NCI-H146 (cell line): ENCODE measurements at regions not wholly inside any gene's neighbourhood (a gene's known extent, or its start where the extent isn't known, plus 50 kb on each side); places are given as distances from the start of the nearest gene placed in this dataset.
A peak's percentile ranks its signal among the peaks of the same experiment; 100 is the strongest.

Source experiments
- DNase-seq: peaks from one replicate; lab custom pipeline; 2025; lab: John Stamatoyannopoulos, UW

- no peak for DNase-seq
Measured at GRCh38 chr6:48240287-48240686, 129.3 kb upstream of the PTCHD4 start.

DNA sequence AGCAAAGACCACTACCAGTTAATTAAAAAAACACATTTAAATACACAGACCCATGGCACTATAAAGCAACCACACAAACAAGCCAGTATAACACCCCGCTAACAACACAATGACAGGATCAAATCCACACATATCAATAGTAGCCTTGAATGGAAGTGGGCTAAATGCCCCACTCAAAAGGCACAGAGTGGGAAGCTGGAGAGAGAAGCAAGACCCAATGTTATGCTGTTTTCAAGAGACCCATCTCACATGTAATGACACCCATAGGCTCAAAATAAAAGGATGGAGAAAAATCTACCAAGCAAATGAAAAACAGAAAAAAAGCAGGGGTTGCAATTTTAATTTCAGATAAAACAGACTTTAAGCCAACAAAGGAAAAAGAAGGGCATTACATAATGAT, 125.4 kb upstream of the PTCHD4 start:
- no peak for DNase-seq

GRCh38 chr6:48233063-48233462, 122.1 kb upstream of the PTCHD4 start:
- no peak for DNase-seq

DNA sequence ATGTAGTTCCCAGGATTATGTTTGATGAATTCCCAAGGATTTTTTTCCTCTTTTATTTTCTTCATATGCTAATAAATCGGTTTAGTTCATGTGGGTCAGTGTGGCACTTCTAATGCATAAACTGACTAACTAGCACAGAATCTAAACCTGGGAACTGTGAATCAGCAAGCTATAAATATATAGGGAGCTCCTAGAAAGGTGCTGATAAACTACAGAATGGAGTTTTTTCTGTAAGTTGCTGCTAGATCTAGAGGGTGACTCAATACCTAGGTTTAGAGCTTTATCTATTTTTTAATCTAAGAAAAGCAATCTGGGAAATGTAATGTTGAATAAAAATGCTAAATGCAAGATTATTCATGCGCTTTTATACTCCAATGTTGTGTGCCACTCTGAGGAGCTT, 118.8 kb upstream of the PTCHD4 start:
- DNase-seq: no peak

DNA sequence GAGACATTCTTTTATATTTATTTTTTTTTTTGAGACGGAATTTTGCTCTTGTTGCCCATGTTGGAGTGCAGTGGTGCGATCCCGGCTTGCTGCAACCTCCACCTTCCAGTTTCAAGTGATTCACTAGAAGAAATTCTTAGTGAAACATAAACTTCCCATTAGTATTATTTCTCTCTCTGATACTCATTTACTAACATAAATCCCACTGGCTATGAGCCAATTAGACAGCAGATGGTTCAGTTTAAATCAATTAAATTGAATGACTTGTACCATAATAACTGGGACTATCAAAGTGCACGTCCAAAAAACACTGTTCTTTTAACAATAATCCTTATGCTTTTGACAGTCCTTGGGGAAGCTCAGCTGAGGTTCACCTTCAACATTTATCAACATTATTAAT, 111.2 kb upstream of the PTCHD4 start:
- no peak for DNase-seq

DNA sequence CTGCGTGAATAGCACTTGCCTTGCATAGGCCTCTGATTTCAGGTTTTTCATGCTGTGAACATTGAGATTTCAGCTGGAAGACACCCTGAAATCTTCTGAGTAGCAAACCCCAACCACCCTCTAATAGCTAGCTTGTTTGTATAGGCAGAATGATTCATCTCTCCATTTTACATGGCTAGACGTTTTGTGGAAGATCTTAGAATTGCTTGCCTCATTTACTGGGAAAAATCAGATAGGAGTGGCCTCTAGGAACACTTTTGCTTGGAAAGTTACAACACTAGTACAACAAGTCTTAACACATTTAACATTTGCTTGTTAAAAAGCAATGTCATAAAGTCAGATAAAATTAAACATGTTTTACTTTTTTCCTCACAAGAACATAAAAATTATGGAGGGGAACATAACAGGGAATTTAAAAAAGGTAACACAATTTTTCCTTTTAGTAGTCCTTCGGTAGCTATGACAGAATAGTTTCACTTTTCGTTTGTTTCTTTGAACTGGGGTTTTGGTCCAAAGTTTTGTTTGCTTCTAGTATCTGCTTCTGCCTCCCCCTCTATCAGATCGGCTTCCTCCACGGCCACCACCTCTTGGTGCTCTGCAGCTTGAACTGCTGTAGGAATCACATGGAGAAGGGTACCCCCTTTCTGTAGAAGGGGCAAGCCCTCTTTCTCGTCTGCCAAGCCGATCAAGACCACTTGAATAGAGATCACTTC, 102.2 kb upstream of the PTCHD4 start:
- DNase-seq: no peak

DNA sequence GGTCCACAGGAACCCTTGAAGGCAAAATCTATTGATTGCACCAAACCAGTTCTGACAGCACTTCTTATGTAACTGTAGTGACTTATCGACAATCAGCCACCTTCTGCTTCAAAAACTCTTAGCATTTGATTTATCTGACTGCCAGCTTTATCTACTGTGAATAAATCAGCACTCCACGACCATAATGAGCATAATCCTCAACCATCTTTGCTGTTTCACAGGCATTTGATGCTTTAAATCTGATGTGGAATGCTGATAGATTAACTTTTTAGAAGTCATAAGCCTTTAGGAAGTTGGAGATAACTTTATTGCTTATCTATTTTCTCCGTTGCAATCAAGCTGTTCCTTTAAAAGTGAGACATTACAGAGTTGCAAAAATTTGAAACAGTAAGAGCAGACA, 101.5 kb upstream of the PTCHD4 start:
- DNase-seq: no peak

GRCh38 chr6:48206091-48206490, 95.1 kb upstream of the PTCHD4 start:
- DNase-seq: no peak

GRCh38 chr6:48200869-48201390, 89.9 kb upstream of the PTCHD4 start:
- DNase-seq: no peak

GRCh38 chr6:48199499-48199898, 88.5 kb upstream of the PTCHD4 start:
- no peak for DNase-seq

DNA sequence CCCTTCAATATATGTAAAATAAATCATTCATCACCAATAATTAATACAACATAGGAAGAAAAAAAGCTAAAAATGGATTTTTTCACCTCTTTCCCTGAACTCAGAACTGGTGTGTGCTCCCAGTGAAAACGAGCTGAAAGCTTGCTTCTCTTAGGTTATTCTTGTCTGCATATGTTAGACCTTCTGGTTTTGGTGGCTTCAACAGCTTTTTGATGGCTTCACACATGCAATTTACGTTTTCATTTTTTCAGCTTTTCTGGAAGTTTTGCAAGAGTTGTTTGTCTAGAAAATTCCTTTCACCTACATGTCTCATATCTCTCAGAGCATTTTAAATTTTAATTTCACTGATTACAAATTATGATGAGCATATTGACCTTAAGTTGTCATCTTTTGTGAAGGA, 86.9 kb upstream of the PTCHD4 start:
- DNase-seq: no peak

DNA sequence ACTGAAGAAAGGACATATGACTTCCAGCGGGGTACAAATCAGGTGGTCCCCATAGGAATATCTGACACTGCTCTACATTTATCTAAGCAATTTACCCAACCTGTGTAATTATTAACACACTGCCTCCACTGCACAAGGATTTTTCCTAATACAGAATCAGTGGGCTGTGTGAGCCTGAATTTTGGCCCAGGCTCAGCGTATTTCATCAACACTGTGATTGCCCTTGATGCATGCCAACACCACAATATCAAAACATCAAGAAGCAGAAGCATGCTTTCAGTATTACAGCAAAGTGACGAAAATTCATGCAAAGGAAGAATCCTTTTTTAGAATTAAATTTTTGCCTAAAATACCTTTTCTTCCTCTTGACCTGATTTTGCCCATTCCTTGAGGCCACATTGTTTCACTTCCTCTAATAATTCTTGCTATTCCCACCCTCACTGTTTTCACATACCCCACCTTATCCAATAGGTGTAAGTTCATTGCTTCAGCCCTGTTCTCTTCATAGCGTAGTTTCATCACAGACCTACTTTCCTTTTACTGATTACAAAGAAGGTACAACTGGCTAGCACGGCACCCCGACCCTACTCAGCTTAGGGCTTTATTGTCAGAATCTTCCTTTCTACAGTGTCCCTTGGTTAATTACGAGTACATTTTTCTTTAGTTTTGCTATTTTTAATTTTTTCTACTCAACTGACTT, 83.7 kb upstream of the PTCHD4 start:
- peak; percentile 95 for DNase-seq

GRCh38 chr6:48188158-48188557, 77.2 kb upstream of the PTCHD4 start:
- no peak for DNase-seq

GRCh38 chr6:48186746-48187145, 75.7 kb upstream of the PTCHD4 start:
- DNase-seq: peak; percentile 4

GRCh38 chr6:48184648-48185047, 73.7 kb upstream of the PTCHD4 start:
- peak; percentile 94 for DNase-seq

- no peak for DNase-seq
Measured at GRCh38 chr6:48183811-48184605, 73.0 kb upstream of the PTCHD4 start.

GRCh38 chr6:48183178-48183577, 72.2 kb upstream of the PTCHD4 start:
- DNase-seq: no peak

- DNase-seq: no peak
Measured at GRCh38 chr6:48178700-48179099, 67.7 kb upstream of the PTCHD4 start.

- DNase-seq: no peak
Measured at GRCh38 chr6:48177786-48178185, 66.8 kb upstream of the PTCHD4 start.

- DNase-seq: no peak
Measured at GRCh38 chr6:48176645-48177308, 65.8 kb upstream of the PTCHD4 start.

- no peak for DNase-seq
Measured at GRCh38 chr6:48169635-48170034, 58.6 kb upstream of the PTCHD4 start.
